ENCODE measurements at regions not wholly inside any gene's neighbourhood (a gene's known extent, or its start where the extent isn't known, plus 50 kb on each side); places are given as distances from the start of the nearest gene placed in this dataset.

- no peak for DNase-seq
- in situ Hi-C loops (cut with HindIII; ENCODE audit: low pct_ligation_motif_present, low sequenced_read_pairs): no loop called here
- no peak for TF ChIP-seq CTCF (IDR thresholded peaks at IDR 0.05; ENCODE audit: low read depth, low read length, missing control alignments)
- no peak overlapping the region for H3K27ac ChIP-seq
- H3K4me3 ChIP-seq (ENCODE audit: low read depth, low read length): no peak overlapping the region
- no peaks in the 10 kb centered on the region for H3K27me3 ChIP-seq (replicated peaks)
- H3K36me3 ChIP-seq (replicated peaks): no peaks in the 10 kb centered on the region
These were observed 87.4 kb upstream of the ARHGEF3 start for GRCh38 chr3:56889131-56889530.

GRCh38 chr3:56887402-56888025 lies 85.8 kb upstream of the ARHGEF3 start:
- H3K4me3 ChIP-seq (ENCODE audit: low read depth, low read length): no peak overlapping the region
- TF ChIP-seq CTCF (IDR thresholded peaks at IDR 0.05; ENCODE audit: low read depth, low read length, missing control alignments): no peak
- DNase-seq: no peak
- H3K36me3 ChIP-seq (replicated peaks): no peaks in the 10 kb centered on the region
- in situ Hi-C loops (cut with HindIII; ENCODE audit: low pct_ligation_motif_present, low sequenced_read_pairs): no loop called here
- no peak overlapping the region for H3K27ac ChIP-seq
- no peaks in the 10 kb centered on the region for H3K27me3 ChIP-seq (replicated peaks)

- Histone ChIP-seq H3K27ac (no peak overlapping the region), H3K27me3 (replicated peaks) (no peaks in the 10 kb centered on the region), H3K36me3 (replicated peaks) (no peaks in the 10 kb centered on the region), H3K4me3 (ENCODE audit: low read depth, low read length) (no peak overlapping the region)
- TF ChIP-seq CTCF (IDR thresholded peaks at IDR 0.05; ENCODE audit: low read depth, low read length, missing control alignments): no peak
- no peak for DNase-seq
- in situ Hi-C loops (cut with HindIII; ENCODE audit: low pct_ligation_motif_present, low sequenced_read_pairs): no loop called here
These were observed 84.6 kb upstream of the ARHGEF3 start for GRCh38 chr3:56886314-56886713.

GRCh38 chr3:56885879-56886278 lies 84.1 kb upstream of the ARHGEF3 start:
- DNase-seq: no peak
- Histone ChIP-seq H3K27me3 (replicated peaks) (no peaks in the 10 kb centered on the region), H3K27ac (no peak overlapping the region), H3K36me3 (replicated peaks) (no peaks in the 10 kb centered on the region), H3K4me3 (ENCODE audit: low read depth, low read length) (no peak overlapping the region)
- no peak for TF ChIP-seq CTCF (IDR thresholded peaks at IDR 0.05; ENCODE audit: low read depth, low read length, missing control alignments)
- in situ Hi-C loops (cut with HindIII; ENCODE audit: low pct_ligation_motif_present, low sequenced_read_pairs): no loop called here

GRCh38 chr3:56885453-56885852 lies 83.7 kb upstream of the ARHGEF3 start:
- TF ChIP-seq CTCF (IDR thresholded peaks at IDR 0.05; ENCODE audit: low read depth, low read length, missing control alignments): no peak
- Histone ChIP-seq H3K36me3 (replicated peaks) (no peaks in the 10 kb centered on the region), H3K4me3 (ENCODE audit: low read depth, low read length) (no peak overlapping the region), H3K27ac (no peak overlapping the region), H3K27me3 (replicated peaks) (no peaks in the 10 kb centered on the region)
- no peak for DNase-seq
- in situ Hi-C loops (cut with HindIII; ENCODE audit: low pct_ligation_motif_present, low sequenced_read_pairs): no loop called here

- DNase-seq: no peak
- Histone ChIP-seq H3K36me3 (replicated peaks) (no peaks in the 10 kb centered on the region), H3K4me3 (ENCODE audit: low read depth, low read length) (no peak overlapping the region), H3K27ac (no peak overlapping the region), H3K27me3 (replicated peaks) (no peaks in the 10 kb centered on the region)
- in situ Hi-C loops (cut with HindIII; ENCODE audit: low pct_ligation_motif_present, low sequenced_read_pairs): no loop called here
- TF ChIP-seq CTCF (IDR thresholded peaks at IDR 0.05; ENCODE audit: low read depth, low read length, missing control alignments): no peak
These were observed 82.6 kb upstream of the ARHGEF3 start for GRCh38 chr3:56884387-56884786.
